ENCODE measurements at regions not wholly inside any gene's neighbourhood (a gene's known extent, or its start where the extent isn't known, plus 50 kb on each side); places are given as distances from the start of the nearest gene placed in this dataset.
"Not testable (repeated sequence)": the region's sequence is repeated elsewhere in the genome, so short reads cannot be mapped to it uniquely, and the experiment has no call there.

- intact Hi-C loops (cut with DNase I): no loop called here
- H3K36me3 ChIP-seq: no peaks in the 10 kb centered on the region
- H3K9me3 ChIP-seq: no peaks in the 10 kb centered on the region
- H3K4me1 ChIP-seq: no peaks in the 10 kb centered on the region
- H3K27me3 ChIP-seq: no peaks in the 10 kb centered on the region
- DNase-seq: no peak
- no peak overlapping the region for H3K4me3 ChIP-seq
- 55% methylated on average over 4 of the region's 9 CpGs for WGBS (ENCODE audit: insufficient coverage, low coverage, low lambda C conversion rate, missing lambda C conversion rate)
- ATAC-seq: peak; percentile 58 to 71 (median 64)
- peak overlapping the region in 1 of 3 donors; percentile 18 for H3K27ac ChIP-seq
- TF ChIP-seq CTCF (IDR thresholded peaks at IDR 0.05) (no peak), POLR2A (IDR thresholded peaks at IDR 0.05) (no peak)
These were observed 410.1 kb downstream of the MAT2B start for GRCh38 chr5:163915481-163915961.

- Histone ChIP-seq H3K4me3 (no peak overlapping the region), H3K9me3 (no peaks in the 10 kb centered on the region), H3K27me3 (no peaks in the 10 kb centered on the region), H3K36me3 (no peaks in the 10 kb centered on the region), H3K27ac (peak overlapping the region in 1 of 3 donors; percentile 18), H3K4me1 (no peaks in the 10 kb centered on the region)
- intact Hi-C loops (cut with DNase I): no loop called here
- TF ChIP-seq CTCF (IDR thresholded peaks at IDR 0.05): no peak
- TF ChIP-seq POLR2A (IDR thresholded peaks at IDR 0.05): no peak
- ATAC-seq (peak; percentile 68 to 81 (median 72)), DNase-seq (no peak)
- WGBS (ENCODE audit: insufficient coverage, low coverage, low lambda C conversion rate, missing lambda C conversion rate): 40% methylated on average over 1 of the region's 2 CpGs
These were observed 411.0 kb downstream of the MAT2B start for GRCh38 chr5:163916376-163916775.

GRCh38 chr5:163916861-163917260, 411.4 kb downstream of the MAT2B start:
- no peaks in the 10 kb centered on the region for H3K27me3 ChIP-seq
- intact Hi-C loops (cut with DNase I): no loop called here
- H3K4me1 ChIP-seq: no peaks in the 10 kb centered on the region
- H3K9me3 ChIP-seq: no peaks in the 10 kb centered on the region
- H3K4me3 ChIP-seq: no peak overlapping the region
- no peak for DNase-seq
- TF ChIP-seq POLR2A (IDR thresholded peaks at IDR 0.05) (no peak), CTCF (IDR thresholded peaks at IDR 0.05) (no peak)
- peak overlapping the region in 1 of 3 donors; percentile 18 for H3K27ac ChIP-seq
- no peaks in the 10 kb centered on the region for H3K36me3 ChIP-seq
- peak; percentile 22 to 35 (median 23) for ATAC-seq
- WGBS (ENCODE audit: insufficient coverage, low coverage, low lambda C conversion rate, missing lambda C conversion rate): 55% methylated on average over 1 of the region's 1 CpG

GRCh38 chr5:163917747-163918146, 412.3 kb downstream of the MAT2B start:
- ATAC-seq (no peak), DNase-seq (no peak)
- H3K4me1 ChIP-seq: no peaks in the 10 kb centered on the region
- no peak overlapping the region for H3K27ac ChIP-seq
- WGBS (ENCODE audit: insufficient coverage, low coverage, low lambda C conversion rate, missing lambda C conversion rate): 33% methylated on average over 1 of the region's 1 CpG
- TF ChIP-seq POLR2A (IDR thresholded peaks at IDR 0.05) (no peak), CTCF (IDR thresholded peaks at IDR 0.05) (no peak)
- intact Hi-C loops (cut with DNase I): no loop called here
- no peaks in the 10 kb centered on the region for H3K9me3 ChIP-seq
- H3K27me3 ChIP-seq: no peaks in the 10 kb centered on the region
- no peak overlapping the region for H3K4me3 ChIP-seq
- H3K36me3 ChIP-seq: no peaks in the 10 kb centered on the region

- H3K9me3 ChIP-seq; intact Hi-C loops (cut with DNase I); H3K4me1 ChIP-seq; H3K4me3 ChIP-seq; DNase-seq; H3K27me3 ChIP-seq; H3K27ac ChIP-seq; H3K36me3 ChIP-seq: not testable (repeated sequence)
- WGBS (ENCODE audit: insufficient coverage, low coverage, low lambda C conversion rate, missing lambda C conversion rate): 44% methylated on average over 1 of the region's 1 CpG
- ATAC-seq: peak in 2 of 4 donors; percentile 59 to 78
These were observed 429.6 kb downstream of the MAT2B start for GRCh38 chr5:163934990-163935389.
